Neural cell (in vitro differentiated cells): ENCODE measurements at regions not wholly inside any gene's neighbourhood (a gene's known extent, or its start where the extent isn't known, plus 50 kb on each side); places are given as distances from the start of the nearest gene placed in this dataset.

Source experiments
- H2AFZ ChIP-seq: fragments of 200-600, 300-800 bp; sonication (generic), shearing (Covaris generic); 2 replicates; pipeline ENCODE4 v1.6.0; 2014; ENCODE audit warnings: low read depth, mild to moderate bottlenecking, antibody characterized with exemption, low read length, moderate library complexity
- H3F3A ChIP-seq: fragments of 200-600 bp; shearing (Covaris generic); 2 replicates; pipeline ENCODE4 v1.6.1; 2016; ENCODE audit warnings: mild to moderate bottlenecking, moderate library complexity, mixed read lengths, antibody characterized with exemption, low read length; ENCODE audit not compliant: insufficient read depth, poor library complexity, severe bottlenecking
- H3K27ac ChIP-seq: fragments of 200-600, 300-800 bp; sonication (generic), shearing (Covaris generic); 2 replicates; pipeline ENCODE4 v1.5.1; 2014; ENCODE audit warnings: mild to moderate bottlenecking, low read length, moderate library complexity
- H3K27me3 ChIP-seq: fragments of 300-800, 200-600 bp; sonication (generic), shearing (Covaris generic); 2 replicates; pipeline ENCODE4 v1.6.0; 2014; ENCODE audit warnings: mild to moderate bottlenecking, low read depth, low read length, moderate library complexity; ENCODE audit not compliant: insufficient read depth
- H3K36me3 ChIP-seq: fragments of 300-800, 200-600 bp; sonication (generic), shearing (Covaris generic); 2 replicates; pipeline ENCODE4 v1.5.1; 2014; ENCODE audit warnings: mild to moderate bottlenecking, antibody characterized with exemption, low read length, moderate library complexity; ENCODE audit not compliant: insufficient read depth
- H3K4me2 ChIP-seq: fragments of 300-800, 200-600 bp; sonication (generic), shearing (Covaris generic); 2 replicates; pipeline ENCODE4 v1.6.0; 2014; ENCODE audit warnings: mild to moderate bottlenecking, low read length
- H3K4me3 ChIP-seq: fragments of 300-800, 200-600 bp; sonication (generic), shearing (Covaris generic); 2 replicates; pipeline ENCODE4 v1.5.1; 2014; ENCODE audit warnings: mild to moderate bottlenecking, low read length, moderate library complexity
- H3K79me2 ChIP-seq: fragments of 200-600 bp; shearing (Covaris generic); replicated peaks from 2 replicates; pipeline ENCODE4 v1.6.0; 2014; ENCODE audit warnings: mild to moderate bottlenecking, low read length, moderate library complexity; ENCODE audit not compliant: insufficient read depth
- H3K9ac ChIP-seq: fragments of 300-800, 200-600 bp; sonication (generic), shearing (Covaris generic); 2 replicates; pipeline ENCODE4 v1.6.1; 2016; ENCODE audit warnings: mild to moderate bottlenecking, low read length, mixed read lengths
- H3K9me2 ChIP-seq: fragments of 200-600 bp; shearing (Covaris generic); 2 replicates; pipeline ENCODE4 v1.6.1; 2016; ENCODE audit warnings: mild to moderate bottlenecking, low read length, mixed read lengths; ENCODE audit not compliant: insufficient read depth
- H3K9me3 ChIP-seq: fragments of 200-600, 300-800 bp; sonication (generic), shearing (Covaris generic); 2 replicates; pipeline ENCODE4 v1.6.1; 2016; ENCODE audit warnings: mild to moderate bottlenecking, mixed run types, low read length, moderate library complexity, mixed read lengths
- H4K20me1 ChIP-seq: fragments of 200-600 bp; shearing (Covaris generic); 2 replicates; pipeline ENCODE4 v1.6.1; 2016; ENCODE audit warnings: mild to moderate bottlenecking, mixed run types; ENCODE audit not compliant: insufficient read depth
- EP300 ChIP-seq: fragments of 450-650 bp; conservative IDR thresholded peaks from 2 replicates; pipeline ENCODE4 v1.6.1; 2014; ENCODE audit warnings: antibody characterized with exemption, mild to moderate bottlenecking, moderate library complexity; ENCODE audit not compliant: poor library complexity, severe bottlenecking
- EZH2 ChIP-seq: fragments of 200-600, 300-800 bp; shearing (Covaris generic), sonication (generic); IDR thresholded peaks from 2 replicates; pipeline ENCODE4 v1.6.1; 2014; ENCODE audit warnings: antibody characterized with exemption, low read length, borderline replicate concordance, mild to moderate bottlenecking; ENCODE audit not compliant: insufficient read depth, poor library complexity, severe bottlenecking
- MXI1 ChIP-seq: fragments of 450-650 bp; conservative IDR thresholded peaks from 2 replicates; pipeline ENCODE4 v1.6.1; 2014; ENCODE audit warnings: antibody characterized with exemption, mild to moderate bottlenecking; ENCODE audit not compliant: poor library complexity, severe bottlenecking
- POLR2AphosphoS5 ChIP-seq: IDR thresholded peaks from 2 replicates; pipeline ENCODE4 v1.6.1; 2012
- RAD21 ChIP-seq: fragments of 450-650 bp; conservative IDR thresholded peaks from 2 replicates; pipeline ENCODE4 v1.6.1; 2014; ENCODE audit warnings: antibody characterized with exemption, mild to moderate bottlenecking, moderate library complexity
- SMC3 ChIP-seq: fragments of 450-650 bp; conservative IDR thresholded peaks from 2 replicates; pipeline ENCODE4 v1.6.1; 2014; ENCODE audit warnings: antibody characterized with exemption, mild to moderate bottlenecking, moderate library complexity; ENCODE audit not compliant: poor library complexity
- TAF1 ChIP-seq: IDR thresholded peaks from 2 replicates; pipeline ENCODE4 v1.6.1; 2012; ENCODE audit warnings: low read depth
- TF ChIP-seq, protein P1 (sequence below): fragments of 450-650 bp; IDR thresholded peaks from 2 replicates; pipeline ENCODE4 v1.5.1; 2014; ENCODE audit warnings: antibody characterized with exemption, mild to moderate bottlenecking, moderate library complexity; ENCODE audit not compliant: poor library complexity, severe bottlenecking
- TF ChIP-seq, protein P2 (sequence below): IDR thresholded peaks from 2 replicates; pipeline ENCODE4 v1.6.1; 2012; ENCODE audit warnings: borderline replicate concordance

DNA sequence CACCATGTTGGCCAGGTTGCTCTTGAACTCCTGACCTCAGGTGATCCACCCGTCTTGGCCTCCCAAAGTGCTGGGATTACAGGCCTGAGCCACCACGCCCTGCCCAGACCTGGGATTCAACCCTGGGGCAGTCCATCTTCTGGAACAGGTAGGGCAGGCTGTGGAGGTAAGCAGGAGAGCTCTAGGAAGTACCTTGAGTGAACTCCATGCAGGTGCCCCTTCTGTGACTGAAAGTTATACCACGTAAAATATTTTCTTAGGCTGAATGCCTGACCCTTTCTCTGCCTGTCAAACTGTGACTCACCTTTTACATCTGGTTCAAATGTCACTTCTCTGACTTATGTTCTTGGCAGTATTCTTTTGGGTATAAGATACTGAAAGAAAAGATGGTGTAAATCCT lies 86.7 kb upstream of the ELAC2 start:
- no peaks in the 10 kb centered on the region for H3K79me2 ChIP-seq
- no peaks in the 10 kb centered on the region for H3K36me3 ChIP-seq

DNA sequence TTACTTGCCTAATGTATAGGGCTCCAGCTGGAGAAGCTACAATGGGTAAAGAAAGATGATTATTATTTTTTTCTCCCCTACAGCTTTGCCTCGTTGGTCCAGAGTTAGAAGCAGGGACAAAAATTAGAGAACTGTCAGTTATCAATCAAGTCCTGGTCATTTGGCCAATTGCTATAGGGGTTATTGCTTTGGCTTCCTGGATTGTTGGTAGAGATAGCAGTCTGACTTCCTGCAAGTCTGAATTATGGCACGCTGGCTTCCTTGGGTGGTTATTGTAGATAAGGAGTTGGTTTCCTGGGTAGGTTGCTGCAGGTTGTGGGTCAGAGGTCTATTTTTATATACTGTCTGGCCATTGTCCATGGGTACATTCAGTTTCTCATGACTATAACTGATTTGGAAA lies 84.7 kb upstream of the ELAC2 start:
- Histone ChIP-seq H3F3A (no peaks in the 10 kb centered on the region), H3K9ac (no peak overlapping the region), H3K4me3 (no peak overlapping the region), H2AFZ (no peak overlapping the region), H4K20me1 (no peaks in the 10 kb centered on the region), H3K27me3 (no peaks in the 10 kb centered on the region), H3K36me3 (no peaks in the 10 kb centered on the region), H3K9me2 (no peaks in the 10 kb centered on the region), H3K27ac (no peak overlapping the region), H3K79me2 (no peaks in the 10 kb centered on the region), H3K9me3 (no peaks in the 10 kb centered on the region), H3K4me2 (no peak overlapping the region)
- TF ChIP-seq EZH2 (no peak), EP300 (no peak), POLR2AphosphoS5 (no peak), MXI1 (no peak), RAD21 (no peak), TAF1 (no peak)
- TF ChIP-seq, protein P1, sequence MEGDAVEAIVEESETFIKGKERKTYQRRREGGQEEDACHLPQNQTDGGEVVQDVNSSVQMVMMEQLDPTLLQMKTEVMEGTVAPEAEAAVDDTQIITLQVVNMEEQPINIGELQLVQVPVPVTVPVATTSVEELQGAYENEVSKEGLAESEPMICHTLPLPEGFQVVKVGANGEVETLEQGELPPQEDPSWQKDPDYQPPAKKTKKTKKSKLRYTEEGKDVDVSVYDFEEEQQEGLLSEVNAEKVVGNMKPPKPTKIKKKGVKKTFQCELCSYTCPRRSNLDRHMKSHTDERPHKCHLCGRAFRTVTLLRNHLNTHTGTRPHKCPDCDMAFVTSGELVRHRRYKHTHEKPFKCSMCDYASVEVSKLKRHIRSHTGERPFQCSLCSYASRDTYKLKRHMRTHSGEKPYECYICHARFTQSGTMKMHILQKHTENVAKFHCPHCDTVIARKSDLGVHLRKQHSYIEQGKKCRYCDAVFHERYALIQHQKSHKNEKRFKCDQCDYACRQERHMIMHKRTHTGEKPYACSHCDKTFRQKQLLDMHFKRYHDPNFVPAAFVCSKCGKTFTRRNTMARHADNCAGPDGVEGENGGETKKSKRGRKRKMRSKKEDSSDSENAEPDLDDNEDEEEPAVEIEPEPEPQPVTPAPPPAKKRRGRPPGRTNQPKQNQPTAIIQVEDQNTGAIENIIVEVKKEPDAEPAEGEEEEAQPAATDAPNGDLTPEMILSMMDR = no peak
- TF ChIP-seq, protein P2, sequence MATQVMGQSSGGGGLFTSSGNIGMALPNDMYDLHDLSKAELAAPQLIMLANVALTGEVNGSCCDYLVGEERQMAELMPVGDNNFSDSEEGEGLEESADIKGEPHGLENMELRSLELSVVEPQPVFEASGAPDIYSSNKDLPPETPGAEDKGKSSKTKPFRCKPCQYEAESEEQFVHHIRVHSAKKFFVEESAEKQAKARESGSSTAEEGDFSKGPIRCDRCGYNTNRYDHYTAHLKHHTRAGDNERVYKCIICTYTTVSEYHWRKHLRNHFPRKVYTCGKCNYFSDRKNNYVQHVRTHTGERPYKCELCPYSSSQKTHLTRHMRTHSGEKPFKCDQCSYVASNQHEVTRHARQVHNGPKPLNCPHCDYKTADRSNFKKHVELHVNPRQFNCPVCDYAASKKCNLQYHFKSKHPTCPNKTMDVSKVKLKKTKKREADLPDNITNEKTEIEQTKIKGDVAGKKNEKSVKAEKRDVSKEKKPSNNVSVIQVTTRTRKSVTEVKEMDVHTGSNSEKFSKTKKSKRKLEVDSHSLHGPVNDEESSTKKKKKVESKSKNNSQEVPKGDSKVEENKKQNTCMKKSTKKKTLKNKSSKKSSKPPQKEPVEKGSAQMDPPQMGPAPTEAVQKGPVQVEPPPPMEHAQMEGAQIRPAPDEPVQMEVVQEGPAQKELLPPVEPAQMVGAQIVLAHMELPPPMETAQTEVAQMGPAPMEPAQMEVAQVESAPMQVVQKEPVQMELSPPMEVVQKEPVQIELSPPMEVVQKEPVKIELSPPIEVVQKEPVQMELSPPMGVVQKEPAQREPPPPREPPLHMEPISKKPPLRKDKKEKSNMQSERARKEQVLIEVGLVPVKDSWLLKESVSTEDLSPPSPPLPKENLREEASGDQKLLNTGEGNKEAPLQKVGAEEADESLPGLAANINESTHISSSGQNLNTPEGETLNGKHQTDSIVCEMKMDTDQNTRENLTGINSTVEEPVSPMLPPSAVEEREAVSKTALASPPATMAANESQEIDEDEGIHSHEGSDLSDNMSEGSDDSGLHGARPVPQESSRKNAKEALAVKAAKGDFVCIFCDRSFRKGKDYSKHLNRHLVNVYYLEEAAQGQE = no peak

More for the DNA sequence above, 86.7 kb upstream of the ELAC2 start:
- Histone ChIP-seq H3K9me3 (no peaks in the 10 kb centered on the region), H3K4me2 (no peak overlapping the region), H3K9ac (no peak overlapping the region), H3K27ac (no peak overlapping the region), H3K4me3 (no peak overlapping the region), H3F3A (no peaks in the 10 kb centered on the region), H3K9me2 (no peaks in the 10 kb centered on the region), H3K27me3 (no peaks in the 10 kb centered on the region), H4K20me1 (no peaks in the 10 kb centered on the region), H2AFZ (no peak overlapping the region)
- TF ChIP-seq MXI1 (no peak), POLR2AphosphoS5 (no peak), EZH2 (no peak), SMC3 (no peak), TAF1 (no peak), RAD21 (no peak), EP300 (no peak)
- TF ChIP-seq, protein P1 = no peak
- TF ChIP-seq, protein P2 = no peak
